H54 (cell line): ENCODE measurements at regions not wholly inside any gene's neighbourhood (a gene's known extent, or its start where the extent isn't known, plus 50 kb on each side); places are given as distances from the start of the nearest gene placed in this dataset.
"Not testable (repeated sequence)": the region's sequence is repeated elsewhere in the genome, so short reads cannot be mapped to it uniquely, and the experiment has no call there.

ENCODE experiments used
- DNase-seq: peaks from one replicate; pipeline ENCODE4 v3.0.0; 2011; ENCODE audit warnings: low spot score, mixed read lengths; ENCODE audit not compliant: insufficient read length
- FAIRE-seq: peaks from 3 replicates; lab custom pipeline; 2011; peaks lifted over from hg19 to GRCh38; lab: Jason Lieb, UNC
- POLR2A ChIP-seq: IDR thresholded peaks from 2 replicates; pipeline ENCODE4 v1.6.1; 2011; ENCODE audit warnings: low read depth, mild to moderate bottlenecking, low read length

DNA sequence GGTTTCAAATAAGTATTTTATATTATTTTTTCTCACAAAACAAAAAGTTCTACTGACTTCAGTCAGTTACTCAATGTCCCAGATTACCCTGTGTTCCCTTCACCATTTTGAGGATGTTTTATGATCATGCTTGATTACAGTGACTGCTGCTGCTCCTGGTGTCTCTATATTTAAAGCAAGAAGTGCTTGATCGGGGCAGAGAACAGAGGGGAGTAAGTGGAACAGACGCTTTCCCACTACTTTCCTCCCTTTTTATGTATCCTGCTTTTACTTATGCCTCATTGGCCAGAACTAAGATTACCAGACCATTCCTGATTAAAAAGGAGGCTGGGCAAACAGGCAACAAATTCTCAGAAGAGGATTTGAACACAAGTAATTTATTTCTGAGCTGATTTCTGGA is 612.1 kb downstream of the VGLL3 start:
- no peak for DNase-seq
- FAIRE-seq = no peak
- no peak for TF ChIP-seq POLR2A

DNA sequence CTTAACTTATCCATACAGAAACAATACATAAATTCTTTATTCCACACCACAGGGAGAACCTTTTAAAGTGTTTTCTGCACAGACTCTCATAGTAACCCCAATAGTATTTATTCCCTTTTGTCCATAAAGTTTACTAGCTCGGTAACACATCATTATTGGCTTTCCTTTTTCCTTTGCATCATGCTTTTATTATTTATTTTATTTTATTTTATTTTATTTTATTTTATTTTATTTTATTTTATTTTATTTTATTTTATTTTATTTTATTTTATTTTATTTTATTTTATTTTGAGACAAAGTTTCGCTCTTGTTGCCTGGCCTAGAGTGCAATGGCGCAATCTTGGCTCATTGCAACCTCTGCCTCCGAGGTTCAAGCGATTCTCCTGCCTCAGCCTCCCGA is 655.4 kb downstream of the VGLL3 start:
- FAIRE-seq = not testable (repeated sequence)

DNA sequence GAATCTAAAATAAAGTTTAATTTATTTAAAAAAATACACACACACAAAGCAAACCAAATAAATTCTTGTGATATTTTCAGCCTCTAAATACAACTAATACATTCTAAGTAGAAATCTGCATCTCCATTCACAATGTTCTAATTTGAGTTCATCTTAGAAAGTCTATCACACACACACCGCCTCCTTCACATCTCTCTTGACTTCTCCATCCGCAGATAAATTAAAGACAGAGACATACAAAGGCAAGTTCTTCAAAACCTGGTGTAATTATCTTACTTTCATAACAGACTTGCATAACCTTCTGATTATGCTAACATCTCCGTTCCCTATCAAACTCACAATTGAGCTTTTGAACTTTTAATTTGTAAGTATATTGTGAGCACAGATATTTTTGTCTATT is 657.3 kb downstream of the VGLL3 start:
- FAIRE-seq (no peak), DNase-seq (no peak)
- no peak for TF ChIP-seq POLR2A

More for the DNA sequence above, 655.4 kb downstream of the VGLL3 start:
- not testable (repeated sequence) for DNase-seq

DNA sequence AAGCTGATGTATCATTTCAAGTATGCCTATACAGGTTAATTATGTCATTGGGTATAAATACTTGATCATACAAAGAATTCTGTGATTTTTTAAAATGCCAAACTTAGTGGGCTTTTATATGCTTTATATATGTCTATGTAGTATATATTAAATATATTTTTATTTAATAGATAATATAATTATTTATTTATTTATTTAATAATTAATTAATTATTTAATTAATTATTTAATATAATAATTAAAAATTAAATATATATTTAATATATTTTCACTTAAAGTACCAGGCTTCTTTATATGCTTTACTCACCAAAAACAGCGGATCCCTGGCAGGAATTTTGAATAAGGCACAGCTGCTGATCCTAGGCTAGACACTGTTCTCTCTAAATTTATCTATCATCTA is 687.0 kb downstream of the VGLL3 start:
- no peak for TF ChIP-seq POLR2A
- no peak for DNase-seq
- no peak for FAIRE-seq

DNA sequence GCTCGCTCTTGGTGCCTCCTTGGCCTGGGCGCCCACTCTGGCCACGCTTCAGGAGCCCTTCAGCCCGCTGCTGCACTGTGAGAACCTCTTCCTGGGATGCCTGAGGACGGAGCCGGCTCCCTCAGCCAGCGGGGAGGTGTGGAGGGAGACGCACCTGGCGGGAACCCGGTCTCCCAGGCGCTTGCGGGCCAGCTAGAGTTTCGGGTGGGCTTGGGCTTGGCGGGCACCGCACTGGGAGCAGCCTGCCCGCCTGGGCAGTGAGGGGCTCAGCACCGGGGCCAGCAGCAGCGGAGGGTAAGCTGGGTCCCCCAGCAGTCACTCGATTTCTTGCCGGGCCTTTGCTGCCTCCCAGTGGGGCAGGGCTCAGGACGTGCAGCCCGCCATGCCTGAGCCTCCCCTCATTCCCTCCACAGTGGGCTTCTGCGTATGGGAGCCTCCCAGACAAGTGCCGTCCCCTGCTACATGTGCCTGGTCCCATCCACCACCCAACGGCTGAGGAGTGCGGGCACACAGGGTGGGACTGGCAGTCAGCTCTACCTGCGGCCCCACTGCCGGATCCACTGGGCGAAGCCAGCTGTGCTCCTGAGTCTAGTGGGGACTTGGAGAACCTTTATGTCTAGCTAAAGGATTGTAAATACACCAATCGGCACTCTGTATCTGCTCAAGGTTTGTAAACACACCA is 708.7 kb downstream of the VGLL3 start:
- FAIRE-seq (no peak), DNase-seq (no peak)
- no peak for TF ChIP-seq POLR2A

DNA sequence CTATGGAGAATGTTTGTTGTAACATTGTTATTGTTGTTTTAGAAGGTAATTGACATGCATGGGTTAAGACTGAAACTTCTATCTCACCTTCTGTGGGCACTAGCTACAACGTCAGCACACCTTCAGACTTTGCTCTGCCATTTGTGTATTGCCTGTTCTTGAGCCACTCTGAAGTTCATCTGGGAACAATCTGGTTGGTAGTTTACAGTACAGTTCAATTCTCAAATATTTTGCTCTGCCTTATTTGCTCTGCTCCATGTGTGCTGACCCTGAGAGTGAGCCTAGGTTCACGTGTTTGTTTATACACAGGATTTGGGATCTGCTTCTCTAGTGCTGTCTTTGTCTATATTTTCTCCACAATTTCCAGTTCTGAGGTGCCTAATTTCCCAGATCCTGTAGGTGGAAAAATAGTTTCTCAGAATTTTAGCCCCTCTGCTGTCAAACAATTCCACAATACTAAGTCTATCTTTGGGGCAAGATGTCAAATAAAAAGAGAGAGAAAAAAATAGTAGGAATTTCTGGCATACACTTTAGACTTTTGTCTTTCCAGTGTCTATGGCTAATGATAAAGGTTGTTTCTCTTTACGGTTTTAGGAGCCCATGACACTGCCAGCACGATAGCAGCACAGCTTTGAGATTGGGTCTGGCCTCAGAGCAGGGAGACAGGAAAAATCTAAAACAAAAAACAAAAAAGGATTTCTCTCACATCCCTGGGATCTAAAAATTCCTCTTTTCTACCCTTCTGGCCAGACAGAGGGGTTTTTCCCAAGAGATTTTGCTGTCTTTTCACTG is 721.4 kb downstream of the VGLL3 start:
- TF ChIP-seq POLR2A = no peak
- DNase-seq (no peak), FAIRE-seq (no peak)

DNA sequence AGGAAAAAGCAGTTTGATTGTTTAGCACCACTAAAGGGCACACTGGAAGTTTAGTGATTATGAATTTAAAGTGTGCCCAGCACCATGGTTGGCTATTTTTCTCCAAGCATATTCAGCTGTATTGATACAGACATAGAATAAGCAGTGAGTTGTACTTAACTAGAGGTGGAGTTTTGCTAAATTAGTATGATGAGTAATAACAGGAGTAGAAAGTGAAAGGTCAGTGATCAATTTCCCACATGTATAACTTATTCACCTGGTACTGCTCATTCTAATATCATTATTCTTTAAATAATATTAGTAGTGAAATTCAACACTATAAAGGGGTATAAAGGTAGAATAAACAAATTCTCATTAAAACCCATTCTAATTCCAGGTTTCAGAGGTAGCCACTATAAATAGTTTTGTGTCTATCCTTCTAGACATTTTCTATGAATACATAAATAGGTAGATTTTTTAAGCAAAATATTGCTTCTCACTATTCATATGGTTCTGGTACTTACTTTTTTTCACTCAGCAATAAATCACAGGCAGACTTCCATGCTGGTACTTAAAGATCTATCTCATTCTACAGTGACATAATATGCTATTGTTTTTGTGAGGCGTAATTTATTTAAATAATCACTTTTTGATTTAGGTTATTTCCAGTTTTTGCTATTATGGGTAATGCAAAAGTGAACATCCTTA is 732.9 kb downstream of the VGLL3 start:
- TF ChIP-seq POLR2A = no peak
- no peak for FAIRE-seq
- no peak for DNase-seq

DNA sequence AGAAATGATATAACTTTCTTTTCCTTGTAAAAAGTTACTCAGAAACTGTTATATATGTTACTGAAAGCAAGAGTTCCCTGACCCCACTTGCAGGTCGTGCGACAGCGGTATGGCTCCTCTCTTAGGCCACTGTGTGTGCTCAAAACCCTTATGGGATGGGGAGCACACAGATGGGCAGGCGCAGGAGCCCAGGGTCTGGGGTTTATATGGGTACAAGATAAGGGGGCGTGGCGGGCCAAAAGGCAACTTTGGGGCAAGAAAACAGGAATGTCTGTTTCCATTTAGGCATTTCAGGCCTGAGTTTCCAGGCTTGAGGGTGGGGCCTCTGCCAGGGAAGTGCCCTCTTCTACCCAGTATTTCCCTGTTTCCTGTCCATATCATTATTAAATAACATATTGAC is 736.5 kb downstream of the VGLL3 start:
- no peak for FAIRE-seq
- no peak for DNase-seq
- TF ChIP-seq POLR2A = no peak

DNA sequence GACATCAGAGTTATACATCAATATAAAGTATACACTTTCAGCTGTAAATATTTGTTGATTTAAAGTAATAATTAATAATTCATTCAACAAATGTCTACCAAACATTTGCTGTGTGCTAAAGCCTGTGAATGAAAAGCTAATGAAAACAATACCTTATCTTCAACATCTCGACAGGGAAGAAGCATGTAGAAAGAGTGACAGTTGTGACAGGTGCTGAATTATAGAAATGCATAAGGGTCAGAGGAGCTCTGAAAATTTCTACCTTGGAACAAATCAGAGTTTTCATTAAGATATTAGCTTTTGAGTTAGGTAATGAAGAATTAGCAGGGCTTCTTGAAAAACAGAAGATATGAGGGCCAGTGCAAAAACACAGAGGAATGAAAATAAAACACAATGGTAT is 739.2 kb downstream of the VGLL3 start:
- FAIRE-seq (no peak), DNase-seq (no peak)
- no peak for TF ChIP-seq POLR2A

DNA sequence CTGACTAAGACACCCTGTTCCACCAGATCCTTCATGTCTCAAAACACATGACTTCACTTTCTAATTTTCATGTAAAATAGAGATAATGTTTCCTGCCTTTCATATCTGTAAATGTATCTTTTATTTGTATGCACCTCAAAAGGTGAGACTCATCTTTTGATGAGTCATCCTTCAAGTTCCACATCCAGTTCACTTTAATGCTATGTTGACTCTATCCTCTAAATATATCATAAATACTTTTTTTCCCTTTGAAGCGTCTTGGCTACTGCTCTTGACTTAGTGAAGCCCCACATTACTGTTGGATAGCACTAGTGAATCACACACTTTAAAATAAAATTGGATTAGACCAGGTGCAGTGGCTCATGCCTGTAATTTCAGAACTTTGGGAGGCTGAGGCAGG is 741.1 kb downstream of the VGLL3 start:
- DNase-seq = no peak
- no peak for TF ChIP-seq POLR2A
- no peak for FAIRE-seq

DNA sequence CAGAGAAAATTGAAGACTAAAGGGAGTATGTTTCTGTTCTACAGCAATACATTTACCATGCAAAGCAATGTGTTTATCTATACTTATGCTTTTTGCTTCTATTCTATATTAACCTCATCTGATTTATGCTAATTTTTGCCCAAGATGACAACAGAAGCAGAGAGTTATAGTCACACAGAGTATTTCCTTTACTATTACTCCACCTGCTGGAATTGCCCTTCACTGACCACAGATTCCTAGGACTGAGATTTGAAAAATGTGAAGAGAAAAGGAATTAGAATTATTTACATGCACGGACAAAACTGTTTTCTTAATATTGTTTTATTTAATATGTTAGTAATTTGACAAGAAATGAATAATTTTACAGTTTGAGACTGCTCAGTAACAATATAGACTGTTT is 745.6 kb downstream of the VGLL3 start:
- DNase-seq (no peak), FAIRE-seq (no peak)
- no peak for TF ChIP-seq POLR2A

DNA sequence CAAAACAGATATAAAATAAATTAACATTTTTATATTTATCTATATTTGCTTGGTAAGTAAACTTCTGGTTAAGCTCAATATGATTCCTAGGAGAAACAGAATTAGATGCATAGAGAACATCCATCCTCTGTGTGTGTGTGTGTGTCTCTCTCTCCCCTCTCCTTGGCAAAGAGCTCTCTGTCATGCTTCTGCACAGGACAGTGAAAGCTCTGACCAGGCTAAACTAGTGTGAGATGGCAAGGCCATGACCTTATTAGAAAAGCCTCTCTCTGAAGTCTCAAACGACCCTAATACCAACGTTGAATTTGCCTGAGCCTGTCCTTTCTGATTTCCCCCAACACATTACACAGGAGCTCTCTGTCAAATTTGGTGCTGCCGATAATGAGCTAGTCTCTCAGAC is 746.0 kb downstream of the VGLL3 start:
- FAIRE-seq = no peak
- DNase-seq = no peak

DNA sequence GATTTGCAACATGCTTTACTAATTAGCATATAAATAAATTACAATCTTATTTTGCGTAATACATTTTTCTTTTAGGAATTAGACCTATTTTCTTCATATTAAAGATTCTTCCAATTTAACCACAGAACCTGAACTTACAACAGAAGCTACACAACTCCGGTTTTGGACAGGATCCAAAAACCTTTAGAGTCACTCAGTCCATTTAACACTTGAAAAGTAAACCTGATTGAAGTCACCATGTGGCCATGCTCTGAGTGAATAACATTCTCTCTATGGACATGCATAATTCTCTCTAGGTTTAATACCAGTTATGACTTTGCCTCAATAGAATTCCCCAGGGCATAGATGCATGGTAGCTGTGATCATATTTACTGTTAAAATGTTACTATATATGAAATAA is 751.0 kb downstream of the VGLL3 start:
- DNase-seq (no peak), FAIRE-seq (no peak)
- TF ChIP-seq POLR2A = no peak

More for the DNA sequence above, 746.0 kb downstream of the VGLL3 start:
- no peak for TF ChIP-seq POLR2A

DNA sequence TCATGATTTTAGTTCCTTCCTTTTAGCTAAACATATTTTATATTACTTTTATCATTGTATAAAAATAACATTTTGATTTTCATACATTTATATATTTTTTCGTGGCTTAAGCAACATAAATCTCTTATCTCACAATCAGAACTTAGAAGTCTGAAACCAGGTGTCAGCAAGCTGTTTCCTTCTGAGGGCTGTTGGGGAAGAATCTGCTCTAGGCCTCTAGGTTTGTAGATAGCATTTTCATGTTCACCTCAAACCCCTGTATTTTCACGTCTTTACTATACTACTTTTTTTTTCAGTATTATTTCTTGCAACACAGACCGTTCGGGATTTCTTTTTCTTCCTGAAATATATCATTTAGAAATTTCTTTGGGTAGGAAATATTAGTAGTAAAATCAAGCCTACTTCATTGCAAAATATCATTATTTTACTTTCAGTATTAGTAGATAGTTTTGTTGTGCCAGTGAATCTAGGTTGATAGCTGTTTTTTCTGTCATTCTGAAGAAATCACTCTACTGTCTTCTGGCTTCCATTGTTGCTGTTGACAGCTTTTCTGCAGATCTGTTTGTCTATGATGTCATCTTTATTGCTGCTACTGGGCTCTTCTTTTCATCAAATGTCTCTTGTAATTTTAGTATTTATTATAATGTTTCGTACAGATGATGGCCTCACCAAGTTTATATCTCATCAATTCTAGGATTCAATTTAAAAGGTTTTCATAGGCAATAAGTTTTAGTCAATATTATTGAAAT is 756.3 kb downstream of the VGLL3 start:
- TF ChIP-seq POLR2A = no peak
- no peak for FAIRE-seq
- no peak for DNase-seq

DNA sequence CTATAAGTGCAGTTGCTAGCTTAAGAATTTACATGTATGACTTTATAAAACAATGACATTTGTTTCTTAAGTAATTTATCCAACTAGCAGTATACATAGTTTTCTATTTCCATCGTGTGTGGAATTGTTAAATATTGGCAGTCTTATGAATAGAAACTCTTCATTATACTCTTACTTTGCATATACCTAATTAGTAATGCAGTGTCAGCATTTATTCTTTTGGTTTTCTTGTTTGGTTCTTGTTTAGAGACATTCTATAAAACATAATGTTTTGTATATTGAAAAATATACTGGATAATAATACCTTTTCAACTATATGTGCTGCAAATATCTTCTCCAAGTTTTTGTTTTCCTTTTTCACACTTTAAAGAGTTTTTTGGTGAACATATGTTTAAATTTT is 760.2 kb downstream of the VGLL3 start:
- no peak for TF ChIP-seq POLR2A
- FAIRE-seq (no peak), DNase-seq (no peak)
